Thyroid gland (tissue), 4 donors: ENCODE measurements at regions not wholly inside any gene's neighbourhood (a gene's known extent, or its start where the extent isn't known, plus 50 kb on each side); places are given as distances from the start of the nearest gene placed in this dataset.

ENCODE experiments used
- DNase-seq, 2 donors: peaks; one replicate each; pipeline ENCODE4 v3.0.0-alpha.2; 2019
- H3K27ac ChIP-seq, 3 donors: fragments of 200-600 bp; sonication (generic); 1 replicate in 2 of 3; 2 replicates in 1 of 3; pipeline ENCODE4 v1.5.1; 2016 to 2019; ENCODE audit warnings: mild to moderate bottlenecking in 1 of 3, moderate library complexity in 1 of 3
- H3K27me3 ChIP-seq: fragments of 200-600 bp; sonication (generic); one replicate; pipeline ENCODE4 v1.5.1; 2019
- H3K36me3 ChIP-seq, 2 donors: fragments of 200-600 bp; sonication (generic); one replicate each; pipeline ENCODE4 v1.5.1; 2016 to 2019
- H3K4me1 ChIP-seq, 2 donors: fragments of 200-600 bp; sonication (generic); one replicate each; pipeline ENCODE4 v1.5.1; 2017 to 2019
- H3K4me3 ChIP-seq, 3 donors: fragments of 200-600 bp; sonication (generic); replicated peaks in 1 of 3; 1 replicate in 2 of 3; 2 replicates in 1 of 3; pipeline ENCODE4 v1.5.1; 2016; ENCODE audit warnings: mild to moderate bottlenecking in 1 of 3
- H3K9me3 ChIP-seq: fragments of 200-600 bp; sonication (generic); one replicate; pipeline ENCODE4 v1.5.1; 2017
- POLR2A ChIP-seq, 2 donors: fragments of 450-650 bp; IDR thresholded peaks; one replicate each; pipeline ENCODE4 v1.6.1; 2017; ENCODE audit warnings: antibody characterized with exemption in 2 of 2, mild to moderate bottlenecking in 2 of 2, moderate library complexity in 1 of 2
- WGBS, 2 donors: methylation state at CpG; one replicate each; pipeline ENCODE4 v1.1.5; 2017; 5-methylcytosine and 5-hydroxymethylcytosine counted together
- intact Hi-C: fragments of 100-400 bp; cut with DNase I; formaldehyde crosslinking; loops from one replicate; pipeline ENCODE4 v1.15.1; 2023
- TF ChIP-seq, protein P1 (sequence below), 6 experiments: fragments of 200-600 bp in 3 of 6; fragments of 450-650 bp in 3 of 6; sonication (generic) in 3 of 6; IDR thresholded peaks; one replicate each; pipeline ENCODE4 v1.5.1; 2016 to 2019; ENCODE audit warnings: antibody characterized with exemption in 6 of 6, mild to moderate bottlenecking in 2 of 6, inconsistent platforms in 1 of 6, moderate library complexity in 1 of 6

- no peaks in the 10 kb centered on the region for H3K27me3 ChIP-seq
- no peaks in the 10 kb centered on the region for H3K9me3 ChIP-seq
- no peak overlapping the region for H3K27ac ChIP-seq
- H3K4me3 ChIP-seq, result no peak overlapping the region
- peaks cover 9 to 13% of the 10 kb centered on the region in 2 donors for H3K4me1 ChIP-seq
- TF ChIP-seq, protein P1, sequence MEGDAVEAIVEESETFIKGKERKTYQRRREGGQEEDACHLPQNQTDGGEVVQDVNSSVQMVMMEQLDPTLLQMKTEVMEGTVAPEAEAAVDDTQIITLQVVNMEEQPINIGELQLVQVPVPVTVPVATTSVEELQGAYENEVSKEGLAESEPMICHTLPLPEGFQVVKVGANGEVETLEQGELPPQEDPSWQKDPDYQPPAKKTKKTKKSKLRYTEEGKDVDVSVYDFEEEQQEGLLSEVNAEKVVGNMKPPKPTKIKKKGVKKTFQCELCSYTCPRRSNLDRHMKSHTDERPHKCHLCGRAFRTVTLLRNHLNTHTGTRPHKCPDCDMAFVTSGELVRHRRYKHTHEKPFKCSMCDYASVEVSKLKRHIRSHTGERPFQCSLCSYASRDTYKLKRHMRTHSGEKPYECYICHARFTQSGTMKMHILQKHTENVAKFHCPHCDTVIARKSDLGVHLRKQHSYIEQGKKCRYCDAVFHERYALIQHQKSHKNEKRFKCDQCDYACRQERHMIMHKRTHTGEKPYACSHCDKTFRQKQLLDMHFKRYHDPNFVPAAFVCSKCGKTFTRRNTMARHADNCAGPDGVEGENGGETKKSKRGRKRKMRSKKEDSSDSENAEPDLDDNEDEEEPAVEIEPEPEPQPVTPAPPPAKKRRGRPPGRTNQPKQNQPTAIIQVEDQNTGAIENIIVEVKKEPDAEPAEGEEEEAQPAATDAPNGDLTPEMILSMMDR (IDR thresholded peaks at IDR 0.05), result no peak
- TF ChIP-seq POLR2A (IDR thresholded peaks at IDR 0.05), result no peak
- intact Hi-C loops, result no loop called here
- no peak for DNase-seq
- WGBS, 2 donors, result 32 to 36% methylated on average over 1 of the region's 1 CpG
- no peaks in the 10 kb centered on the region for H3K36me3 ChIP-seq
Measured at GRCh38 chr6:113676968-113677367, 180.2 kb upstream of the MARCKS start.

DNA sequence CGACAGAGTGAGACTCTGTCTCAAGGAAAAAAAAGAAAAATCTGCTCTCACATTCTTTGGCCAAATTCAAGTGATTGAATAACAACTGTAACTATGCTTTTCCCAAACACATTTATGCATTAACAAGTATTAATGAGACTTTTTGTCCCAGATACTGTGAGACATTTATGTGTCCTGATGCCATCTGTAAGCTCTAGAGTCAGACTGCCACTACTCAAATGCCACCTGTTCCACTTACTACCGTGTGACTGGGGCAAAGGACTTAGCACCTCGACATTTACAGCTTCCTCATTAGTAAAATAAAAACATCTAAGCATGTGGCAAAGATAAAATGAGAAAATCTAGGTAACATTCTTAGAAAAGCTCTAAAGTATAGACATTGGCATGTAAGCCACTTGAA lies 178.1 kb upstream of the MARCKS start:
- no peaks in the 10 kb centered on the region for H3K36me3 ChIP-seq
- no peak overlapping the region for H3K27ac ChIP-seq
- H3K4me1 ChIP-seq, result peaks cover 0 to 5% of the 10 kb centered on the region in 2 donors
- no peaks in the 10 kb centered on the region for H3K9me3 ChIP-seq
- DNase-seq, result no peak
- intact Hi-C loops, result no loop called here
- 62 to 70% methylated on average over 3 of the region's 3 CpGs for WGBS, 2 donors
- no peaks in the 10 kb centered on the region for H3K27me3 ChIP-seq
- H3K4me3 ChIP-seq, result no peak overlapping the region
- no peak for TF ChIP-seq POLR2A (IDR thresholded peaks at IDR 0.05)
- TF ChIP-seq, protein P1 (IDR thresholded peaks at IDR 0.05), result no peak

GRCh38 chr6:113680301-113680700 lies 176.8 kb upstream of the MARCKS start:
- TF ChIP-seq, protein P1 (IDR thresholded peaks at IDR 0.05), result no peak
- no peak for TF ChIP-seq POLR2A (IDR thresholded peaks at IDR 0.05)
- no peak for DNase-seq
- H3K4me3 ChIP-seq, result no peak overlapping the region
- intact Hi-C loops, result no loop called here
- no peaks in the 10 kb centered on the region for H3K27me3 ChIP-seq
- no peak overlapping the region for H3K27ac ChIP-seq
- H3K36me3 ChIP-seq, result no peaks in the 10 kb centered on the region
- H3K4me1 ChIP-seq, result peaks cover 0 to 8% of the 10 kb centered on the region in 2 donors
- 82 to 94% methylated on average over 2 of the region's 2 CpGs for WGBS, 2 donors
- H3K9me3 ChIP-seq, result no peaks in the 10 kb centered on the region

GRCh38 chr6:113683968-113684367 lies 173.2 kb upstream of the MARCKS start:
- H3K36me3 ChIP-seq, result no peaks in the 10 kb centered on the region
- DNase-seq, result no peak
- no peak overlapping the region for H3K27ac ChIP-seq
- 92 to 93% methylated on average over 3 of the region's 3 CpGs for WGBS, 2 donors
- H3K4me1 ChIP-seq, result peaks cover 0 to 8% of the 10 kb centered on the region in 2 donors
- intact Hi-C loops, result no loop called here
- no peak for TF ChIP-seq POLR2A (IDR thresholded peaks at IDR 0.05)
- TF ChIP-seq, protein P1 (IDR thresholded peaks at IDR 0.05), result no peak
- no peaks in the 10 kb centered on the region for H3K9me3 ChIP-seq
- no peak overlapping the region for H3K4me3 ChIP-seq
- no peaks in the 10 kb centered on the region for H3K27me3 ChIP-seq

- peaks cover 0 to 8% of the 10 kb centered on the region in 2 donors for H3K4me1 ChIP-seq
- TF ChIP-seq POLR2A (IDR thresholded peaks at IDR 0.05), result no peak
- TF ChIP-seq, protein P1 (IDR thresholded peaks at IDR 0.05), result no peak
- H3K9me3 ChIP-seq, result no peaks in the 10 kb centered on the region
- no peaks in the 10 kb centered on the region for H3K36me3 ChIP-seq
- no peak for DNase-seq
- H3K27me3 ChIP-seq, result no peaks in the 10 kb centered on the region
- WGBS, 2 donors, result 78 to 81% methylated on average over 2 of the region's 2 CpGs
- H3K27ac ChIP-seq, result no peak overlapping the region
- intact Hi-C loops, result no loop called here
- H3K4me3 ChIP-seq, result no peak overlapping the region
Measured at GRCh38 chr6:113684382-113684901, 172.7 kb upstream of the MARCKS start.
